PC-3 (cell line): ENCODE measurements at regions not wholly inside any gene's neighbourhood (a gene's known extent, or its start where the extent isn't known, plus 50 kb on each side); places are given as distances from the start of the nearest gene placed in this dataset.

ENCODE experiments used
- CTCF ChIP-seq: fragments of 300-600 bp; sonication (generic); conservative IDR thresholded peaks from 2 replicates; pipeline ENCODE4 v1.5.1; 2017; ENCODE audit warnings: antibody characterized with exemption, low read depth, mild to moderate bottlenecking, low read length
- EZH2phosphoT487 ChIP-seq: fragments of 300-600 bp; sonication (generic); IDR thresholded peaks from 2 replicates; pipeline ENCODE4 v1.6.1; 2018; ENCODE audit warnings: mild to moderate bottlenecking, antibody characterized with exemption, low read length, borderline replicate concordance

GRCh38 chr7:120043250-120043649 is 229.7 kb upstream of the KCND2 start:
- TF ChIP-seq CTCF (no peak), EZH2phosphoT487 (no peak)
